Kidney (tissue), 13 donors: ENCODE measurements at regions not wholly inside any gene's neighbourhood (a gene's known extent, or its start where the extent isn't known, plus 50 kb on each side); places are given as distances from the start of the nearest gene placed in this dataset.

Experiments used
- DNase-seq, 5 donors: peaks; one replicate each; pipeline ENCODE4 v3.0.0-alpha.2; 2013 to 2020
- FAIRE-seq: peaks from 2 replicates; lab custom pipeline; 2012; peaks lifted over from hg19 to GRCh38; lab: Jason Lieb, UNC
- H3K27ac ChIP-seq, 2 donors: one replicate each; pipeline ENCODE4 v1.7.0; 2013; ENCODE audit warnings: low read depth in 2 of 2, low read length in 2 of 2, inconsistent platforms in 1 of 2
- H3K27me3 ChIP-seq: one replicate; pipeline ENCODE4 v1.7.1; 2013; ENCODE audit warnings: low read length, inconsistent platforms; ENCODE audit not compliant: control insufficient read depth, insufficient read depth
- H3K36me3 ChIP-seq, 3 donors: one replicate each; pipeline versions ENCODE4 v1.7.0 to v1.7.1; 2013; ENCODE audit warnings: low read length in 3 of 3, control low read depth in 1 of 3, inconsistent platforms in 1 of 3; ENCODE audit not compliant: insufficient read depth in 3 of 3, control insufficient read depth in 2 of 3
- H3K4me1 ChIP-seq, 3 donors: one replicate each; pipeline versions ENCODE4 v1.7.0 to v1.7.1; 2013; ENCODE audit warnings: low read length in 3 of 3, inconsistent platforms in 1 of 3, low read depth in 1 of 3; ENCODE audit not compliant: control insufficient read depth in 2 of 3, insufficient read depth in 2 of 3
- H3K4me3 ChIP-seq, 3 donors: one replicate each; pipeline versions ENCODE4 v1.7.0 to v1.8.1; 2013; ENCODE audit warnings: low read length in 3 of 3, control low read depth in 1 of 3, inconsistent platforms in 1 of 3
- H3K9ac ChIP-seq, 3 donors: one replicate each; pipeline versions ENCODE4 v1.7.0 to v1.7.1; 2013; ENCODE audit warnings: low read length in 3 of 3, control low read depth in 1 of 3, inconsistent platforms in 1 of 3
- H3K9me3 ChIP-seq, 3 donors: one replicate each; pipeline versions ENCODE4 v1.7.0 to v1.7.1; 2013; ENCODE audit warnings: low read length in 3 of 3, control low read depth in 1 of 3, inconsistent platforms in 1 of 3; ENCODE audit not compliant: control insufficient read depth in 2 of 3, insufficient read depth in 1 of 3
- intact Hi-C: fragments of 100-400 bp; cut with DNase I; formaldehyde crosslinking; loops from one replicate; pipeline ENCODE4 v1.11.1; 2022
- TF ChIP-seq, protein P1 (sequence below): IDR thresholded peaks from 3 replicates; pipeline ENCODE4 v1.5.1; 2012; ENCODE audit warnings: mild to moderate bottlenecking, moderate library complexity, borderline replicate concordance; ENCODE audit not compliant: insufficient read depth; ENCODE audit errors: extremely low read depth
- donor health status: control.
- donor health status: control.
- donor health status: control.
- donor health status: control.
- donor health status: control.
- donor health status: DM: yes; HTN: yes; CAD: no.
- donor health status: Normal renal cell carcinoma (clear cell type).

GRCh38 chr6:140537211-140537610 is 1162.8 kb upstream of the CITED2 start:
- no peak overlapping the region for H3K9ac ChIP-seq
- intact Hi-C loops, result no loop called here
- peaks cover 2 to 7% (median 2%) of the 10 kb centered on the region in 3 donors for H3K4me1 ChIP-seq
- H3K27ac ChIP-seq, result no peak overlapping the region
- H3K27me3 ChIP-seq, result no peaks in the 10 kb centered on the region
- DNase-seq (no peak), FAIRE-seq (no peak)
- H3K36me3 ChIP-seq, result no peaks in the 10 kb centered on the region
- TF ChIP-seq, protein P1, sequence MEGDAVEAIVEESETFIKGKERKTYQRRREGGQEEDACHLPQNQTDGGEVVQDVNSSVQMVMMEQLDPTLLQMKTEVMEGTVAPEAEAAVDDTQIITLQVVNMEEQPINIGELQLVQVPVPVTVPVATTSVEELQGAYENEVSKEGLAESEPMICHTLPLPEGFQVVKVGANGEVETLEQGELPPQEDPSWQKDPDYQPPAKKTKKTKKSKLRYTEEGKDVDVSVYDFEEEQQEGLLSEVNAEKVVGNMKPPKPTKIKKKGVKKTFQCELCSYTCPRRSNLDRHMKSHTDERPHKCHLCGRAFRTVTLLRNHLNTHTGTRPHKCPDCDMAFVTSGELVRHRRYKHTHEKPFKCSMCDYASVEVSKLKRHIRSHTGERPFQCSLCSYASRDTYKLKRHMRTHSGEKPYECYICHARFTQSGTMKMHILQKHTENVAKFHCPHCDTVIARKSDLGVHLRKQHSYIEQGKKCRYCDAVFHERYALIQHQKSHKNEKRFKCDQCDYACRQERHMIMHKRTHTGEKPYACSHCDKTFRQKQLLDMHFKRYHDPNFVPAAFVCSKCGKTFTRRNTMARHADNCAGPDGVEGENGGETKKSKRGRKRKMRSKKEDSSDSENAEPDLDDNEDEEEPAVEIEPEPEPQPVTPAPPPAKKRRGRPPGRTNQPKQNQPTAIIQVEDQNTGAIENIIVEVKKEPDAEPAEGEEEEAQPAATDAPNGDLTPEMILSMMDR, result no peak
- H3K4me3 ChIP-seq, result no peak overlapping the region
- peaks cover 0 to 4% (median 0%) of the 10 kb centered on the region in 3 donors for H3K9me3 ChIP-seq

GRCh38 chr6:140535511-140535910 is 1161.1 kb upstream of the CITED2 start:
- FAIRE-seq (no peak), DNase-seq (no peak)
- intact Hi-C loops, result no loop called here
- Histone ChIP-seq H3K36me3 (no peaks in the 10 kb centered on the region), H3K9ac (no peak overlapping the region), H3K9me3 (peaks cover 0 to 4% (median 0%) of the 10 kb centered on the region in 3 donors), H3K4me3 (no peak overlapping the region), H3K4me1 (peaks cover 2 to 7% (median 2%) of the 10 kb centered on the region in 3 donors), H3K27me3 (no peaks in the 10 kb centered on the region), H3K27ac (no peak overlapping the region)
- TF ChIP-seq, protein P1, result no peak

DNA sequence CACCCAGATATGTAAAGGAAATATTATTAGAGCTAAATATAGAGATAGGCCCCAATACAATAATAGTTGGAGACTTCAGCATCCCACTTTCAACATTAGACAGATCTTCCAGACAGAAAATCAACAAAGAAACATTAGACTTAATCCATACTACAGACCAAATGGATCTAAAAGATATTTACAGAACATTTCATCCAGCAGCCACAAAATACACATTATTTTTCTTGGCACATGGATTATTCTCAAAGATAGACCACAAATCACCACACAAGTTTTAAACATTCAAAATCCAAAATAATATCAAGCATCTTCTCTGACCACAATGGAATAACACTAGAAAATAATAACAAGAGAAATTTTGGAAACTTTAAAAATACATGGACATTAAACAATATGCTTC is 1159.1 kb upstream of the CITED2 start:
- DNase-seq (no peak), FAIRE-seq (no peak)
- Histone ChIP-seq H3K9me3 (peaks cover 0 to 4% (median 0%) of the 10 kb centered on the region in 3 donors), H3K36me3 (no peaks in the 10 kb centered on the region), H3K27me3 (no peaks in the 10 kb centered on the region), H3K9ac (no peak overlapping the region), H3K27ac (no peak overlapping the region), H3K4me1 (peaks cover 2 to 7% (median 2%) of the 10 kb centered on the region in 3 donors), H3K4me3 (no peak overlapping the region)
- intact Hi-C loops, result no loop called here
- TF ChIP-seq, protein P1, result no peak

- Histone ChIP-seq H3K9me3 (no peaks in the 10 kb centered on the region), H3K27me3 (no peaks in the 10 kb centered on the region), H3K4me3 (no peak overlapping the region), H3K4me1 (no peaks in the 10 kb centered on the region), H3K9ac (no peak overlapping the region), H3K36me3 (no peaks in the 10 kb centered on the region), H3K27ac (no peak overlapping the region)
- DNase-seq, result no peak
- no peak for FAIRE-seq
- intact Hi-C loops, result no loop called here
- TF ChIP-seq, protein P1, result no peak
Observed at GRCh38 chr6:140504776-140505175, 1130.3 kb upstream of the CITED2 start.
